Muscle layer of colon (tissue), 2 donors: ENCODE measurements at regions not wholly inside any gene's neighbourhood (a gene's known extent, or its start where the extent isn't known, plus 50 kb on each side); places are given as distances from the start of the nearest gene placed in this dataset.

Source experiments
- H3K27ac ChIP-seq: one replicate; pipeline ENCODE4 v1.7.0; 2013; ENCODE audit warnings: low read depth, mild to moderate bottlenecking, low read length, moderate library complexity
- H3K27me3 ChIP-seq, 2 donors: one replicate each; pipeline ENCODE4 v1.7.0; 2013; ENCODE audit warnings: low read length in 2 of 2, mild to moderate bottlenecking in 2 of 2; ENCODE audit not compliant: insufficient read depth in 2 of 2, control insufficient read depth in 1 of 2
- H3K36me3 ChIP-seq: one replicate; pipeline ENCODE4 v1.7.0; 2013; ENCODE audit warnings: mild to moderate bottlenecking, low read length; ENCODE audit not compliant: insufficient read depth
- H3K4me1 ChIP-seq: one replicate; pipeline ENCODE4 v1.7.0; 2013; ENCODE audit warnings: mild to moderate bottlenecking, low read length; ENCODE audit not compliant: insufficient read depth
- H3K4me3 ChIP-seq, 2 donors: one replicate each; pipeline ENCODE4 v1.7.0; 2013; ENCODE audit warnings: low read length in 2 of 2, low read depth in 1 of 2, mild to moderate bottlenecking in 1 of 2, moderate library complexity in 1 of 2
- H3K9ac ChIP-seq: one replicate; pipeline ENCODE4 v1.7.0; 2013; ENCODE audit warnings: low read length
- H3K9me3 ChIP-seq: one replicate; pipeline ENCODE4 v1.7.0; 2013; ENCODE audit warnings: mild to moderate bottlenecking, low read length
- donor health status: abdominal sarcoma.
- donor health status: Adenocarcinoma of cecum.

DNA sequence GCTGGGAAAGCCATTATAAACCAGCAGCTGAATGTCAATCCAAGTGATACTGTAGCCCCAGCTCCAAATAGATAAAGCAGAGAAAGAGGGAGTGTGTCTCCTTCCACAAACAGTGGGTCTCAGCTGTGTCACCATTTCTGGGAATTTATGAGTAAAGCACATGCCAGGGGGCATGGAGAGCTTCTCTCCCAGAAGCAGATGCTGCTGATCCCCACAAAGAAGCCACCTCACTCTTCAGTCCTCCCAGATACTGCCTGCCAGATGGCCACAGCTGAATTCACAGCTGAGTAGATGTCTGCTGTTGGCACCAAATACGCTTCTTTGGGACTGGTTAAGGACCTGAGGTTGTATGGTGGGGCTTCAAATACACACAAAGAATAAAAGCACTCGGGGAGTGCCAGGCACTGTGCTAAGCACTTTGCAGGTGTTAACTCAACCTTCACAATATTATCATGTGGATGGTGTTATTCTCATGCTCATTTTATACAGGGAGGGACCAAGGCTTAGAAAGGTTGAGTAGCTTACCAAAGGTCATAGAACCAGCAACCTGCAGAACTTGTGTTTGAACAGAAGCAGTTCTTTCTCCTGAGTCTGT is 298.3 kb downstream of the CDH11 start:
- Histone ChIP-seq H3K4me3 (no peak overlapping the region), H3K36me3 (no peaks in the 10 kb centered on the region), H3K27me3 (no peaks in the 10 kb centered on the region), H3K4me1 (no peaks in the 10 kb centered on the region), H3K9ac (no peak overlapping the region), H3K27ac (no peak overlapping the region), H3K9me3 (no peaks in the 10 kb centered on the region)

DNA sequence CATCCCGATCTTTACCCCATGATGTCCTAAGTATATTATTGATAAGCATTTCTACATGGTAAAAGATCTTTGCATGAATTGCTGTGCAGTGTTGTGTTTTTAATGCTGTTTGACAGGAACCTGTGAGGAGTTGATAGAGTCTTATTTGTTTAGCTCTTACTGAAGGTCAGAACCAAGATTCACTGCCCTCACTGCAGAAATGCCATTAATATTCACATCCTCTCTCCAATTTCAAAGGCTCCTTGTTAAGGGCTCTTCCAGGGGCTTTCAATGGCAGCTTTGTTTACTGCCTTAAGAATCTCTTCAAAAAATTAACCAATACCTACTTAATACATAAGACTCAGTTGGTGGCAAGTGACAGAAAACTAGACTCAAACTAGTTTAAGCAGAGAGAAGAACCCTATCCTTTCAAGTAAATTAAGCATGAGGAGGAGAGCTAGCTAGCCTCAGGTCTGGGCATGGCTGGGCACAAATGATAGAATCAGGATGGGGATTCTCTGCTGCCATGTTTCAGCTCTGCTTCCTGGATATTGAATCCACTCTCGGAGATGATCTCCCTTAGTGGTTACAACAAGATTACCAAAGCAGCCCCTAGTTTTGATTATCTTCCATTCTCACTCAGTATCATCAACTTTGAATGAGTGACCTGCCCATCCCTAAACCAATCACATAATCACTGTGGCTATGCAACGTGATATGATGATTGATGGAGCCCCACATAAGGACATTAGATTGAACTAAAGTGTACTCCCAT is 311.8 kb downstream of the CDH11 start:
- Histone ChIP-seq H3K27me3 (no peaks in the 10 kb centered on the region), H3K27ac (no peak overlapping the region), H3K9me3 (no peaks in the 10 kb centered on the region)

DNA sequence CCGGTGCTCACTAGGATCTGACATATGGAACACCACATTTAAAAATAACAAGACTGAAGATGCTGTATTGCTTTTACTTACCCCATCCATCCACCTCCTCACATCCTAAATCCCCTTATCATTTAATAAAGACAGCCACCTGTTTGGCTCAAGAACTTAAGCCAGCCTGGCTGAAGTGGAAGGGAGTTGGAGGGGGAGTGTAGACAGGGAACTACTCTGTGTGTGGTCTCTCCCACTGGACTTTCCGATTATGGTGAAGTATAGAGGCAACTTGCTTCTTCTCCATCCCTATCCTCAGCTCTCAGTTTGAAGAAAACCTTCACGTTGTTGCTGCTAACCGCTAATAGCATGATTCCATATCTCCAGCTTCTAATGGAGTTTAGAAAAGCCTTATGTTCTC is 313.4 kb downstream of the CDH11 start:
- no peak overlapping the region for H3K4me3 ChIP-seq
- H3K27ac ChIP-seq: no peak overlapping the region
- H3K27me3 ChIP-seq: no peaks in the 10 kb centered on the region
- no peak overlapping the region for H3K9ac ChIP-seq
- H3K4me1 ChIP-seq: no peaks in the 10 kb centered on the region
- H3K9me3 ChIP-seq: no peaks in the 10 kb centered on the region
- no peaks in the 10 kb centered on the region for H3K36me3 ChIP-seq

More for the DNA sequence above, 311.8 kb downstream of the CDH11 start:
- Histone ChIP-seq H3K4me1 (no peaks in the 10 kb centered on the region), H3K36me3 (no peaks in the 10 kb centered on the region), H3K9ac (no peak overlapping the region), H3K4me3 (no peak overlapping the region)

DNA sequence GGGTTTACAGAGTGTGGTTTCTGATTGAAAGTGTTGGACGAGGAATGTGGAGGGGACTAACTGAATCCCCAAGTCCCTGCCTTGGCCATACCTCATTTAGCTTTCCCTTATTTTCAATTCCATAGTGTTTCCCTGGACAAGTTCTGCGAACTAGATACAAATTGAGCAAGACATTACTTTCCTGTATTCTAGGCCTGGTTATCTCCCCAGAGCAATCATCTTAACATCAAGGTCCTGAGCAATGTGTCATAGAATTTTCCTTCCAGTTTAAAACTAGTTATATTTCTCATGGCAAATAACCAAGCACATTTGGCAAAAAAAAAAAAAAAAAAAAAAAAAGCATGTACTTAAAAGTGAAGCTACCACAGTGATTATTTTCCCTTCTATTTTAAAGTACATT is 330.1 kb downstream of the CDH11 start:
- no peaks in the 10 kb centered on the region for H3K27me3 ChIP-seq
- no peaks in the 10 kb centered on the region for H3K36me3 ChIP-seq
- no peaks in the 10 kb centered on the region for H3K9me3 ChIP-seq
- H3K9ac ChIP-seq: no peak overlapping the region
- H3K4me3 ChIP-seq: no peak overlapping the region
- H3K27ac ChIP-seq: no peak overlapping the region
- no peaks in the 10 kb centered on the region for H3K4me1 ChIP-seq

DNA sequence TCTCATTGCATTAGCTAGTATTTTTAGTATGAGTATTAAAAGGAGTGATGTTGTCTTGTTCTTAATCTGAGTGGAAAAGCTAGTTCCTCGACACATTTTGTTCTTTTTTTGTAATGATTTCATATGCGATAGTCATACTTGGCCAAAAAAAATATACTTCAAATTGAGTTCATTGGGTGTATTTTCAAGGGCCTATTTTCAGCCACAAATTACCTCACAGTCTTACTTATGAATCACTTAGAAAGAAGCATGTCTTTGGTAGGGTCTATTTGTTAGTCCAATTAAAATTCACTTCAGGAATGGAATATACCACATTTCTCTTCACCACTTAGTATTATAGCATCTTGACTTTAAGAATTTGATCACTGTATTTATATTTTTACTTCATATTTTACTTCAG is 337.2 kb downstream of the CDH11 start:
- H3K27me3 ChIP-seq: no peaks in the 10 kb centered on the region
- no peak overlapping the region for H3K9ac ChIP-seq
- H3K27ac ChIP-seq: no peak overlapping the region
- no peaks in the 10 kb centered on the region for H3K9me3 ChIP-seq
- no peak overlapping the region for H3K4me3 ChIP-seq
- no peaks in the 10 kb centered on the region for H3K36me3 ChIP-seq
- H3K4me1 ChIP-seq: no peaks in the 10 kb centered on the region

DNA sequence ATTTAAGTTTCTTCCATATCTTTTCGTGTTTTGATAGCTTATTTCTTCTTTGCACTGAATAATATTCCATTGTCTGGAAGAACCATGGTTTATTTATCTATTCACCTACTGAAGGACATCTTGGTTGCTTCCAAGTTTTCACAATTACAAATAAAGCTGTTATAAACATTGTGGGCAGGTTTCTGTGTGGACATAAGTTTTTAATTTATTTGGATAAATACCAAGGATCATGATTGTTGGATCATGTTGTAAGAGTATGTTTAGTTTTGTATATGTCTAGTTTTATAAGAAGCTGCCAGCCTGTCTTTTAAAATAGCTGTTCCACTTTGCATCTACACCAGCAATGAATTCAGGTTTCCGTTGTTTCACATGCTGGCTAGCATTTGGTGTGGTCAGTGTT is 339.4 kb downstream of the CDH11 start:
- no peaks in the 10 kb centered on the region for H3K36me3 ChIP-seq
- H3K27ac ChIP-seq: no peak overlapping the region
- H3K9me3 ChIP-seq: no peaks in the 10 kb centered on the region
- no peak overlapping the region for H3K4me3 ChIP-seq
- H3K4me1 ChIP-seq: no peaks in the 10 kb centered on the region
- H3K9ac ChIP-seq: no peak overlapping the region
- H3K27me3 ChIP-seq: no peaks in the 10 kb centered on the region

DNA sequence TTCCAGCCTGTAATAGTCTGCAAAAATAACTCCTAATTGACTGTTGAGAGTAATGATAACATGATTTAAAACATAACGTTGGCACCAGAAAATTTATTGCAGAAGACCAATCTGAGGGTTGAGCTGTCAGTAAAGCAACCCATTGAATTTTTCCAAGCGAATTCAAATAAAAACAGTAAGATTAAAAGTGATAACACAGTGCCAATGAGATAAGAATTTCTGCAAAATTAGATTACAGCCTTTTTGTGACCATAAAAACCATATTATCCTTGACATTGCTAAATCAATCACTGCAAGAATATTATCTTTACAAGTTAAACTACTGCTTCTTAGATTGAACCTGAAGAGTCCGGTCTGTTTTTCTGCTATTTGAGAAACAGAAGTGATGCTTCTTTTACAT is 341.4 kb downstream of the CDH11 start:
- H3K36me3 ChIP-seq: no peaks in the 10 kb centered on the region
- H3K9ac ChIP-seq: no peak overlapping the region
- H3K4me3 ChIP-seq: no peak overlapping the region
- no peak overlapping the region for H3K27ac ChIP-seq
- H3K27me3 ChIP-seq: no peaks in the 10 kb centered on the region
- H3K9me3 ChIP-seq: no peaks in the 10 kb centered on the region
- no peaks in the 10 kb centered on the region for H3K4me1 ChIP-seq

DNA sequence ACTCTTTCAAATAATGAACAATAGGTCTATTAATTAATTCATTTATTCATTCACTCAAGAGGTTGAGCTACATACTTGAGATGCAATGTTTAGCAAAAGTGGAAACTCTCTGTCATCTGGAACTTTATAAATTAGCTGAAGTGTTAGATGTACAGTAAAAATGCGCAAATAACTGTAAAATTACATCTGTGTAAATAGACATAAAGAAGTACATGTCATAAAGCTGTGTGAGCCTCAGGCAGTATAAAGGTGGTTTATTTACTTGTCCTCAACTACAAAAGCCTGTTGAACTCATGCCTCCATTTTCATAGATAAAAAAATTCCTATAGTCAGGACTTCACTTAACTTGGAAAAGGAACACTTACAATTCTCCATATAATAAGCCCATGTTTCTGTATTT is 343.1 kb downstream of the CDH11 start:
- no peak overlapping the region for H3K9ac ChIP-seq
- H3K4me1 ChIP-seq: no peaks in the 10 kb centered on the region
- H3K36me3 ChIP-seq: no peaks in the 10 kb centered on the region
- H3K27me3 ChIP-seq: no peaks in the 10 kb centered on the region
- H3K4me3 ChIP-seq: no peak overlapping the region
- H3K27ac ChIP-seq: no peak overlapping the region
- H3K9me3 ChIP-seq: no peaks in the 10 kb centered on the region

DNA sequence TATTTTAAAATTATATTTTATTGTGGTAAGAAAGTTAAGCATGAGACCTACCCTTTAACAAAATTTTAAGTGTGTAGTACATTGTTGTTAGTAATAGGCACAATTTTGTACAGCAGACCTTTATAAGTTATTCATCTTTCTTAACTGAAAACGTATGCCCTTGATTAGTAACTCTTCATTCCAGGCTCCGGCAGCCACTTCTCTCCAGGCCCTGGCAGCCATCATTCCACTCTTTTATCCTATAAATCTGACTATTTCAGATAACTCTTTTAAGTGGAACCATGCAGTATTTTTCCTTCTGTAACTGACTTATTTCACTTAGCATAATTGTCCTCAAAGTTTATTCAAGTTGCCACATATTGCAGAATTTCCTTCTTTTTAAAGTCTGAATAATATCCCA is 348.2 kb downstream of the CDH11 start:
- H3K4me1 ChIP-seq: no peaks in the 10 kb centered on the region
- no peak overlapping the region for H3K4me3 ChIP-seq
- H3K27me3 ChIP-seq: no peaks in the 10 kb centered on the region
- no peak overlapping the region for H3K9ac ChIP-seq
- H3K36me3 ChIP-seq: no peaks in the 10 kb centered on the region
- H3K9me3 ChIP-seq: no peaks in the 10 kb centered on the region
- no peak overlapping the region for H3K27ac ChIP-seq

DNA sequence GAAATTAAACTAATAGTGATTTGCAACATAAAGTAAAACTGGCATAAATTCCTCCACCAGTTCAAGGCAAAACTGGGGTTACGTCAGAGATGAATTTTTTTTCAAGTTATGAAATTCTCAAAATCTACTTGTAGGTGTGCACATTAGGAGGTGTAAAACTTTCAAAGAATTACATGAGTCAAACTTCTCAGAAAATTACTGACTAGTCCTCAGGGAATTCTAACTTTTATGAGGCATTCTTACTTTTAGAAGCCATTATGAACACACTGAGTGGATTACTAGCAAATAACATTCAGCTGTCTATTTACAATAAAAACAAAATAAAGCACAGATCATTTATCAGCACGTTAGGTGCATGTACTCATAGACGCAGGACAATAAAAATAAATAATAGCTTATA is 348.7 kb downstream of the CDH11 start:
- no peaks in the 10 kb centered on the region for H3K9me3 ChIP-seq
- no peak overlapping the region for H3K4me3 ChIP-seq
- no peaks in the 10 kb centered on the region for H3K36me3 ChIP-seq
- H3K9ac ChIP-seq: no peak overlapping the region
- H3K4me1 ChIP-seq: no peaks in the 10 kb centered on the region
- H3K27ac ChIP-seq: no peak overlapping the region
- no peaks in the 10 kb centered on the region for H3K27me3 ChIP-seq

DNA sequence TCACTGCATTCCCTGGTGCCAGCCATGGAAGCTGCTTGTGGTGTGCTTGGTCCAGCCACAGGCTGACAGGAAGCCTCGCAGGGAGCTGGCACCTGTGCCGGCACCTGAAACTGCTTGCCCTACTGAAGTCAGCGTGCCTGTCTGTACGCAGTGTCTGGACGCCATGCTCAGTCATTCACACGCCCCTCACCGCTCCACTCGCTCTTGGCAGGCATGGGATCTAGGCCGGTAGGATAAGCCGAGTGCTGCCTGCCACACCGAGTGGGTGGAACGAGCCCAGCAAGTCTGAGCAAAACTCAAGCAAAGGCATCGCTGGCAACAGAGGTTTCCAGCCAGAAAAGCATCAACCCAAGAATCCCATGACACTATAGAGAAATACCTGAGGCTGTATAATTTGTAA is 350.6 kb downstream of the CDH11 start:
- Histone ChIP-seq H3K4me1 (no peaks in the 10 kb centered on the region), H3K9me3 (no peaks in the 10 kb centered on the region), H3K27ac (no peak overlapping the region), H3K4me3 (no peak overlapping the region), H3K27me3 (no peaks in the 10 kb centered on the region), H3K36me3 (no peaks in the 10 kb centered on the region), H3K9ac (no peak overlapping the region)

DNA sequence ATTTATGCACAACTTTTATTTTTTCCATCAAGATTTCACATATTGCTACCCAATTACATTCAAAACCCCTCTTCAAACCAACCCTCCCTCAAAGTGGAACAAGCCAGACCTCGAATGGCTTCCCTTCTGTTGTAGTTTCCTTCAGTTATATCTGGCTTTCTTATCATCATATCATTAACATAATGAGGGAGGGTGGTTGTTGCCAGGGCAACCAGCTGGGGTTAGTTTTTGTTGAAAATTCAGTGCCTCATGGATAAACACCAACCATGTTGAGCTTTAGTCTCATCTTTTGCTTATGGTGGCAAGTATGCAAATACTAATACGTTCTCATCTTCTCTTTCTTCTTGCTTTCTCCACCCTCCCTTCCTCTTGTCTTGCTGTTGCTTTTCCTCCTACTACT is 359.7 kb downstream of the CDH11 start:
- Histone ChIP-seq H3K4me1 (no peaks in the 10 kb centered on the region), H3K36me3 (no peaks in the 10 kb centered on the region), H3K27ac (no peak overlapping the region), H3K4me3 (no peak overlapping the region), H3K9me3 (no peaks in the 10 kb centered on the region), H3K27me3 (no peaks in the 10 kb centered on the region), H3K9ac (no peak overlapping the region)
